Smooth muscle cell (in vitro differentiated cells): ENCODE measurements at regions not wholly inside any gene's neighbourhood (a gene's known extent, or its start where the extent isn't known, plus 50 kb on each side); places are given as distances from the start of the nearest gene placed in this dataset.

ENCODE experiments used
- DNase-seq: peaks from one replicate; lab custom pipeline; 2025; ENCODE audit not compliant: unreplicated experiment; lab: John Stamatoyannopoulos, UW
- H2AFZ ChIP-seq: fragments of 200-600 bp; sonication (generic); 2 replicates; pipeline ENCODE4 v1.6.0; 2016; ENCODE audit warnings: antibody characterized with exemption, low read depth, mild to moderate bottlenecking
- H3F3A ChIP-seq: fragments of 200-600 bp; sonication (generic); 2 replicates; pipeline ENCODE4 v1.6.0; 2017; ENCODE audit warnings: antibody characterized with exemption, low read depth
- H3K27ac ChIP-seq: fragments of 200-600 bp; sonication (generic); 2 replicates; pipeline ENCODE4 v1.5.1; 2016; ENCODE audit warnings: low read depth, mild to moderate bottlenecking
- H3K27me3 ChIP-seq: fragments of 200-600 bp; sonication (generic); 2 replicates; pipeline ENCODE4 v1.6.1; 2016; ENCODE audit warnings: low read depth, mild to moderate bottlenecking
- H3K36me3 ChIP-seq: fragments of 200-600 bp; sonication (generic); 2 replicates; pipeline ENCODE4 v1.5.1; 2016; ENCODE audit warnings: low read depth
- H3K4me1 ChIP-seq: fragments of 200-600 bp; sonication (generic); 2 replicates; pipeline ENCODE4 v1.5.1; 2016; ENCODE audit warnings: low read depth
- H3K4me2 ChIP-seq: fragments of 200-600 bp; sonication (generic); 2 replicates; pipeline ENCODE4 v1.6.0; 2016; ENCODE audit warnings: mild to moderate bottlenecking
- H3K4me3 ChIP-seq: fragments of 200-600 bp; sonication (generic); 2 replicates; pipeline ENCODE4 v1.5.1; 2016; ENCODE audit warnings: mild to moderate bottlenecking
- H3K79me2 ChIP-seq: fragments of 200-600 bp; sonication (generic); 2 replicates; pipeline ENCODE4 v1.6.0; 2016; ENCODE audit warnings: low read depth, mild to moderate bottlenecking
- H3K9ac ChIP-seq: fragments of 200-600 bp; sonication (generic); 2 replicates; pipeline ENCODE4 v1.6.0; 2016; ENCODE audit warnings: low read depth
- H3K9me3 ChIP-seq: fragments of 200-600 bp; sonication (generic); replicated peaks from 2 replicates; pipeline ENCODE4 v1.5.1; 2016; ENCODE audit warnings: low read depth
- H4K20me1 ChIP-seq: fragments of 200-600 bp; sonication (generic); 2 replicates; pipeline ENCODE4 v1.6.0; 2016; ENCODE audit warnings: low read depth
- WGBS: methylation state at CpG from one replicate; pipeline ENCODE4 v1.1.7; 2016; ENCODE audit warnings: low lambda C conversion rate; 5-methylcytosine and 5-hydroxymethylcytosine counted together
- TF ChIP-seq, protein P1 (sequence below): fragments of 200-600 bp; sonication (generic); IDR thresholded peaks from 2 replicates; pipeline ENCODE4 v1.5.1; 2017; ENCODE audit warnings: borderline replicate concordance, mild to moderate bottlenecking, antibody characterized with exemption; ENCODE audit not compliant: insufficient read depth, poor library complexity, severe bottlenecking

DNA sequence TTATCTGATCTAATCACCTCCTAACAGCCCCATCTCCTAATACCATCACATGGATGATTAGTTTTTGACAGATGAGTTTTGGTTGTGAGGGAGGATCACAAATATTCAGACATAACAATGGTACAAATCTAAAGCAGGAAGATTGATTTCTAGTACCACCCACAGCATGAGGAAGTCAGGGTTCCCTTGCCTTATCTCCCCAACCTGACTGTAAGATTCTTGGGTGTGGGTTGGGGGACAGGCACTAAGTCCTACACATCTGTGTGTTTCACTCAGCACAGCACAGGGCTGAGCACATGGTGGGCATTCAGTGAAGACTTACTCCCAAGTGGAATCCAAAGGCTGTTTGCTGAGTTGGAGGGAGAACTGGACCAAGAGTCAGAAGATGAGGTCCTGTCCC lies 93.8 kb upstream of the CXCR4 start:
- no peak overlapping the region for H3K27ac ChIP-seq
- H2AFZ ChIP-seq: no peak overlapping the region
- H3K9ac ChIP-seq: no peak overlapping the region
- no peaks in the 10 kb centered on the region for H3K36me3 ChIP-seq
- TF ChIP-seq, protein P1, sequence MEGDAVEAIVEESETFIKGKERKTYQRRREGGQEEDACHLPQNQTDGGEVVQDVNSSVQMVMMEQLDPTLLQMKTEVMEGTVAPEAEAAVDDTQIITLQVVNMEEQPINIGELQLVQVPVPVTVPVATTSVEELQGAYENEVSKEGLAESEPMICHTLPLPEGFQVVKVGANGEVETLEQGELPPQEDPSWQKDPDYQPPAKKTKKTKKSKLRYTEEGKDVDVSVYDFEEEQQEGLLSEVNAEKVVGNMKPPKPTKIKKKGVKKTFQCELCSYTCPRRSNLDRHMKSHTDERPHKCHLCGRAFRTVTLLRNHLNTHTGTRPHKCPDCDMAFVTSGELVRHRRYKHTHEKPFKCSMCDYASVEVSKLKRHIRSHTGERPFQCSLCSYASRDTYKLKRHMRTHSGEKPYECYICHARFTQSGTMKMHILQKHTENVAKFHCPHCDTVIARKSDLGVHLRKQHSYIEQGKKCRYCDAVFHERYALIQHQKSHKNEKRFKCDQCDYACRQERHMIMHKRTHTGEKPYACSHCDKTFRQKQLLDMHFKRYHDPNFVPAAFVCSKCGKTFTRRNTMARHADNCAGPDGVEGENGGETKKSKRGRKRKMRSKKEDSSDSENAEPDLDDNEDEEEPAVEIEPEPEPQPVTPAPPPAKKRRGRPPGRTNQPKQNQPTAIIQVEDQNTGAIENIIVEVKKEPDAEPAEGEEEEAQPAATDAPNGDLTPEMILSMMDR: no peak
- no peaks in the 10 kb centered on the region for H3K9me3 ChIP-seq
- no peaks in the 10 kb centered on the region for H3F3A ChIP-seq
- H3K27me3 ChIP-seq: no peaks in the 10 kb centered on the region
- no peak overlapping the region for H3K4me2 ChIP-seq
- H4K20me1 ChIP-seq: no peaks in the 10 kb centered on the region
- H3K4me3 ChIP-seq: no peak overlapping the region
- no peaks in the 10 kb centered on the region for H3K79me2 ChIP-seq
- H3K4me1 ChIP-seq: peaks cover 9% of the 10 kb centered on the region
- no peak for DNase-seq

DNA sequence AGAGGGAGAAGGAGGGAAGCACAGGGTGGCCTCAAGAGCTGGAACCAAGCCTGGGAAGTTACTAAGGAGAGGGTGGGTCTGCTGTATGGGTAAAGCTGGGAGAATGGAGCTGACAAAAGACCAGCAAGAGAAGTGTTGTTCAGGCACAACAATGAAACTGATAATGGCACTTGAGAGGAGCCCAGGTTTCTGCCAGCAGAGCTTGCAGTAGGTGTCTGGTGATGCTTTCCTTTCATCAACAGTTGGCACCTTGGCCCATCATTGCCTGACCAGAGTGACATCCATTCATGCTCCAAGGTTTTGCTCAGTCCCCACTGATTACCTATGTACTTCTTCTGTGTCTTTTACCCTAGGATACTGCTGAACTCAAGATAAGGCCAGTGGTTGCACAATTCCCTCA lies 92.9 kb upstream of the CXCR4 start:
- H3K27ac ChIP-seq: no peak overlapping the region
- H3K27me3 ChIP-seq: no peaks in the 10 kb centered on the region
- H3K4me2 ChIP-seq: no peak overlapping the region
- no peak for DNase-seq
- no peaks in the 10 kb centered on the region for H3K79me2 ChIP-seq
- no peak overlapping the region for H3K4me3 ChIP-seq
- TF ChIP-seq, protein P1: no peak
- no peaks in the 10 kb centered on the region for H4K20me1 ChIP-seq
- peaks cover 5% of the 10 kb centered on the region for H3K4me1 ChIP-seq
- H3K9me3 ChIP-seq: no peaks in the 10 kb centered on the region
- H2AFZ ChIP-seq: no peak overlapping the region
- no peaks in the 10 kb centered on the region for H3K36me3 ChIP-seq
- no peak overlapping the region for H3K9ac ChIP-seq
- no peaks in the 10 kb centered on the region for H3F3A ChIP-seq

DNA sequence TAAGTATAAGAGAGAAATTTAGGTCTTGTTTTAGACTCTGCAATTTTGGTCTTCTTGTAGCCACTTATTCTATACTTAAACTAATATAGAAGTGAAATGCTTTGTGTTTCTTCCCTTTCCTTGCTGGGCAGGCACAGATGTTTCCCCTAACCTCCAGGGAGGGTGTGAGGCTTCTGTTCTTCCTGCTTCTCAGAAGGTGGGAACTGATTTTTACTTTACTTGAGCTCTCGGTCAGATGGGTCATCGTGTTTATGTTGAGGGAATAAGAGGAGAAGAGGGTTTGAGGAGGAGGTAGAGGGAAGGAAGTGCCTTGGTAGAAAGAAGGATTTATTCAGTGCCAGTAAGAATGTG lies 92.5 kb upstream of the CXCR4 start:
- Histone ChIP-seq H3K4me1 (peaks cover 5% of the 10 kb centered on the region), H3K9ac (no peak overlapping the region), H3K4me3 (no peak overlapping the region), H3F3A (no peaks in the 10 kb centered on the region), H2AFZ (no peak overlapping the region), H3K9me3 (no peaks in the 10 kb centered on the region), H3K79me2 (no peaks in the 10 kb centered on the region), H3K27ac (no peak overlapping the region), H3K27me3 (no peaks in the 10 kb centered on the region), H3K4me2 (no peak overlapping the region), H4K20me1 (no peaks in the 10 kb centered on the region), H3K36me3 (no peaks in the 10 kb centered on the region)
- DNase-seq: no peak
- TF ChIP-seq, protein P1: no peak
- 95% methylated on average over 2 of the region's 2 CpGs for WGBS

DNA sequence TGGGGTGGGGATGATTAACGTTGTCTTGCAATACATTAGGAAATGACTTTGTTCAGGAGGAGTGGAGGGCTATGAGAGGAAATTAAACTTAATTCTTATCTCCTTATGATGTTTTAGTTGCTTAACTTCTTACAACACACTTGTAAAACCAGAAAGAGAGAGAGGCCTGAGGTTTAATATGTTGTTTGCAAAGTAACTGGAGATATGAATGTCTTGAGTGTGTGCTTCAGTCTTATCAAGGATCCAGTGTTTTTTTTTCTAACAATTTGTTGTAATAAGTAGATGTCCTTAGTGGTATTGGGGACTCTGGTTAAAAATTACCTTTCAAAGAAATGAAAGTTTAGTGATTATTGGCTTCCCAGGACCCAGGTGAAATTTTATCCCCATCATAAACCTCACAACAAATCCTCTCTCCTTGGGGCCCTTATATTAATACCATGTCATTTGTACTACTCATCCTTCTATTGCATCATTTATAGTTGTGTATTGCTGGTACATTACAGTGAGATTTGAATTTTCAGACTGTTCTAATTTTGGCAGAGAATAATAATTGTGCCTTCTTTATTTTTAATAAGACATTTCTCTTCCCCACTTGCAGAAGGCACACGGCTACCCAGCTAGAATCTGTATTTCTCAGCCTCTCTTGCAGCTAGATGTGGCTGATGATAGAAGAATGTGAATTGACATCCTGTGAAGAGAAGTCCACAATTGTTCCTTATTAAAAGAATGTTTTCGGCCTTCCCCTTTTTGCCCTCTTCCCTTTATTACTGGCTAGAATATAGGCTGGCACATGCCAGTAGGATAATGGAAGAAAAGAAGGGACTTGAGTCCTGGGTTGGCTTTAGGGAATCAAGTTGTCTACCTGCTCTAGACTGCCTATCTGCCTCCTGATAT lies 91.9 kb upstream of the CXCR4 start:
- Histone ChIP-seq H3K27ac (no peak overlapping the region), H3K9ac (no peak overlapping the region), H3K9me3 (no peaks in the 10 kb centered on the region), H3K27me3 (no peaks in the 10 kb centered on the region), H3K4me3 (no peak overlapping the region), H3K4me1 (peaks cover under 1% of the 10 kb centered on the region), H3F3A (no peaks in the 10 kb centered on the region), H3K79me2 (no peaks in the 10 kb centered on the region), H3K36me3 (no peaks in the 10 kb centered on the region), H3K4me2 (no peak overlapping the region), H2AFZ (no peak overlapping the region), H4K20me1 (no peaks in the 10 kb centered on the region)
- TF ChIP-seq, protein P1: no peak
- WGBS: 73% methylated on average over 3 of the region's 3 CpGs
- no peak for DNase-seq
